ENCODE measurements at regions not wholly inside any gene's neighbourhood (a gene's known extent, or its start where the extent isn't known, plus 50 kb on each side); places are given as distances from the start of the nearest gene placed in this dataset.
A peak's percentile ranks its signal among the peaks of the same experiment; 100 is the strongest.

- peak; percentile 82 for DNase-seq (ENCODE audit: low spot score)
These were observed 90.5 kb upstream of the DBX1 start for GRCh38 chr11:20250644-20251247.

GRCh38 chr11:20249796-20250195 is 89.5 kb upstream of the DBX1 start:
- no peak for DNase-seq (ENCODE audit: low spot score)

GRCh38 chr11:20249378-20249777 is 89.1 kb upstream of the DBX1 start:
- peak; percentile 87 for DNase-seq (ENCODE audit: low spot score)

GRCh38 chr11:20248871-20249270 is 88.6 kb upstream of the DBX1 start:
- no peak for DNase-seq (ENCODE audit: low spot score)

GRCh38 chr11:20248121-20248772 is 88.0 kb upstream of the DBX1 start:
- DNase-seq (ENCODE audit: low spot score): no peak

- DNase-seq (ENCODE audit: low spot score): no peak
These were observed 87.3 kb upstream of the DBX1 start for GRCh38 chr11:20247591-20248007.

GRCh38 chr11:20243974-20244373 is 83.7 kb upstream of the DBX1 start:
- DNase-seq (ENCODE audit: low spot score): no peak

GRCh38 chr11:20238712-20239111 is 78.4 kb upstream of the DBX1 start:
- DNase-seq (ENCODE audit: low spot score): no peak

- no peak for DNase-seq (ENCODE audit: low spot score)
These were observed 74.9 kb upstream of the DBX1 start for GRCh38 chr11:20235164-20235563.

GRCh38 chr11:20227631-20228030 is 67.4 kb upstream of the DBX1 start:
- DNase-seq (ENCODE audit: low spot score): no peak

- no peak for DNase-seq (ENCODE audit: low spot score)
These were observed 66.7 kb upstream of the DBX1 start for GRCh38 chr11:20226933-20227332.

GRCh38 chr11:20221566-20221965 is 61.3 kb upstream of the DBX1 start:
- no peak for DNase-seq (ENCODE audit: low spot score)

- DNase-seq (ENCODE audit: low spot score): no peak
These were observed 53.5 kb upstream of the DBX1 start for GRCh38 chr11:20213790-20214189.

GRCh38 chr11:20211691-20212090 is 51.4 kb upstream of the DBX1 start:
- no peak for DNase-seq (ENCODE audit: low spot score)

Measured in umbilical cord (tissue), 1 donor.